AG09309 (cell line): ENCODE measurements at regions not wholly inside any gene's neighbourhood (a gene's known extent, or its start where the extent isn't known, plus 50 kb on each side); places are given as distances from the start of the nearest gene placed in this dataset.
"Not testable (repeated sequence)": the region's sequence is repeated elsewhere in the genome, so short reads cannot be mapped to it uniquely, and the experiment has no call there.

Experiments
- DNase-seq: peaks from one replicate; pipeline ENCODE4 v3.0.0-alpha.2; 2010; ENCODE audit warnings: low read depth
- H3K4me3 ChIP-seq: 2 replicates; pipeline ENCODE4 v1.5.1; 2011; ENCODE audit warnings: mild to moderate bottlenecking, low read depth, low read length, moderate library complexity; ENCODE audit not compliant: control insufficient read depth
- CTCF ChIP-seq: IDR thresholded peaks from 2 replicates; pipeline ENCODE4 v1.5.1; 2011; ENCODE audit warnings: mild to moderate bottlenecking, low read depth, low read length, inconsistent platforms; ENCODE audit not compliant: insufficient read depth, control insufficient read depth; ENCODE audit errors: missing control alignments

DNA sequence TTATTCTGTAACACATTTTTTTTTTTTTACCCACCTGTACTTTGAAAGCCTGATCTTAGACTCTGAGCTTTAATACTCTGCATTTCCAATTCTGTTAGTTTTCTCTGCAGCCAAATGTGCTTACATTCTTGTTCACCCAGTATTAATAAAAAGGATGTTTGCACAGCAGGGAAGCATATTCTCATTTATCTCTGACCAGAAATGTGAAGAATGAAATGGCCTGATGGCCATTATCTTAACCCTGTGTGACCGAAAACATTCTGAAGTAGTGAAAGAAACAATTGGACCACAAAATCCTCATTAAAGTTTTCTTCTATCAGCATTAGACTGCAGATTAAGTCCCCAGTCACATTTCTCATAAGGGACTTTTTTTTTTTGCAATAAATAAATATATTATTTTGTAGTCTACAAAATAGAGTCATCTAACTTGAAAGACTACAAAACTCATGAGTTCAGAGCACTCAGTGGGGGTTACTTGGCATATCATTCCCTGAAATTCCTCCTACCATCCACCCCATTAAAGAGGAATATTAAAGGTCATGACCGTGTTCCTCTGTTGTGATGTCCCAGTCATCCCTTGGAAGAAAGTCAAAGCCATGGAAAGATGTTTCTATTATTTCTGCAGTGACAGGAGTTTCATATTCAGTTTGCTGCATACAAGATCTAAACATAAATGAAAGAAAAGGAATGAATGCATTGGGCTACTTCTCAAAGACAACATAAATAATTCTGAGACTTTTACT is 364.4 kb downstream of the RND3 start:
- DNase-seq: no peak
- H3K4me3 ChIP-seq: no peak overlapping the region
- TF ChIP-seq CTCF: no peak

- DNase-seq: no peak
- H3K4me3 ChIP-seq: no peak overlapping the region
- no peak for TF ChIP-seq CTCF
Measured at GRCh38 chr2:150122156-150122555, 365.3 kb downstream of the RND3 start.

DNA sequence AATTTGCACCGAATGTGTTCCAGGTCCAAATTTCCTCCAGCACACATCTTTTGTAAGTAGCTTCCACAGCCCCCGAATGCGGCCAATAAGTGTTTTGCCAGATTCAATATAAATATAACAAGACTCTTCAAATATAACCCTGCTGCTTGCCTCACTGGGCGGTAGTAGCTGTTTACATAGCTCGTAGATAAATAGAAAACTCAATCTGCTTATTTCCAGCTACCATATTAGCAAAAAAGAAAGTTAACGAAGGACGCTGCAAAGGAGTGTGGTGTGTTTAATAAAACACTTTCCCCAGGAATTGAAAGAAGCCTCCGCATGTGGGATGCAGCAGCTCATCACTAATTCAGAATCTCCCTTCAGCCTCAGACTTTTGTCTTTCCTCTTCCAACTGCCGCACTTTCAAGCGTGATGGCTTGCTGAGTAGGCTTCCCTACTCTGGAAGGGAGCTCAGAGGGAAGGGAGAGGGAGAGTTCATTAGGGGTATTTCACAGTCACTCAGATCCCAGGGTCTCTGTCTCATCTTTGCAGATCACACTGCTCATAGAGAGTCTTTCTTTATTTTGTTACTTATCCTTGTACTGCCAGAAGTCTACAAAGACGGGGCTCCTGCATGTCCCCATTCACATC is 367.0 kb downstream of the RND3 start:
- no peak for DNase-seq
- no peak for TF ChIP-seq CTCF

GRCh38 chr2:150119819-150120218 is 367.6 kb downstream of the RND3 start:
- TF ChIP-seq CTCF: no peak
- no peak for DNase-seq
- H3K4me3 ChIP-seq: no peak overlapping the region

More for the DNA sequence above, 367.0 kb downstream of the RND3 start:
- H3K4me3 ChIP-seq: no peak overlapping the region

- not testable (repeated sequence) for DNase-seq, H3K4me3 ChIP-seq
Measured at GRCh38 chr2:150114089-150114488, 373.4 kb downstream of the RND3 start.

GRCh38 chr2:150110548-150110947 is 376.9 kb downstream of the RND3 start:
- no peak for DNase-seq
- no peak overlapping the region for H3K4me3 ChIP-seq
- TF ChIP-seq CTCF: no peak

- H3K4me3 ChIP-seq: no peak overlapping the region
- no peak for DNase-seq
- no peak for TF ChIP-seq CTCF
Measured at GRCh38 chr2:150109912-150110311, 377.6 kb downstream of the RND3 start.
